ENCODE measurements at regions not wholly inside any gene's neighbourhood (a gene's known extent, or its start where the extent isn't known, plus 50 kb on each side); places are given as distances from the start of the nearest gene placed in this dataset.

GRCh38 chr2:34523958-34524514 lies 924.9 kb upstream of the FAM98A start:
- no peak for TF ChIP-seq RELB (IDR thresholded peaks at IDR 0.05; ENCODE audit: low read depth)
- no peak for TF ChIP-seq BHLHE40 (IDR thresholded peaks at IDR 0.05; ENCODE audit: borderline replicate concordance in 1 of 2, low read depth in 2 of 2, low read length in 1 of 2)

Data from GM12878 (cell line).